ENCODE measurements at regions not wholly inside any gene's neighbourhood (a gene's known extent, or its start where the extent isn't known, plus 50 kb on each side); places are given as distances from the start of the nearest gene placed in this dataset.
"Not testable (repeated sequence)": the region's sequence is repeated elsewhere in the genome, so short reads cannot be mapped to it uniquely, and the experiment has no call there.

DNA sequence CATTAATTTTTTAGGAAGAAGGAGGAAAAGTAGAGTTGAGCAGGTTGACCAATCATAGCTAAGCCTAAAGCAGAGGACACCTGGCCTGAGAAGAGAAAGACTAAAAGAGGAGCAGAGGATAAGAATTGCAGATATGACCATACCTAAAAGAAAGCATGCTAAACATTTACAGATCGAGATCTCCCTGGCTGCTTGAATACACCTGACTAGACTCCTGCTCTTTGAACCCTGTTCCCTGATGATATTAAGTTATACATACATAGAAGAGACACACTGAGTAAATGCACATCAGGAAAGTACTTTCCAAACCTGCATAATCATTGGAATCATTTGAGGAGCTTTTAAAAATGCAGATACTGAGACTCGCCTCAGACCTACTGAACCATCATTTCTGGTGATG is 232.3 kb upstream of the ELL2 start:
- Histone ChIP-seq H3K4me1 (no peaks in the 10 kb centered on the region), H3K27ac (no peak overlapping the region), H3K4me3 (replicated peaks in 1 of 3) (no peak overlapping the region), H3K9me3 (no peaks in the 10 kb centered on the region), H3K27me3 (no peaks in the 10 kb centered on the region), H3K36me3 (no peaks in the 10 kb centered on the region)
- intact Hi-C loops (cut with DNase I), result no loop called here
- no peak for DNase-seq
- 98 to 99% methylated on average over 2 of the region's 2 CpGs for WGBS, 2 donors
- TF ChIP-seq POLR2A (IDR thresholded peaks at IDR 0.05), result no peak
- TF ChIP-seq, protein P1, sequence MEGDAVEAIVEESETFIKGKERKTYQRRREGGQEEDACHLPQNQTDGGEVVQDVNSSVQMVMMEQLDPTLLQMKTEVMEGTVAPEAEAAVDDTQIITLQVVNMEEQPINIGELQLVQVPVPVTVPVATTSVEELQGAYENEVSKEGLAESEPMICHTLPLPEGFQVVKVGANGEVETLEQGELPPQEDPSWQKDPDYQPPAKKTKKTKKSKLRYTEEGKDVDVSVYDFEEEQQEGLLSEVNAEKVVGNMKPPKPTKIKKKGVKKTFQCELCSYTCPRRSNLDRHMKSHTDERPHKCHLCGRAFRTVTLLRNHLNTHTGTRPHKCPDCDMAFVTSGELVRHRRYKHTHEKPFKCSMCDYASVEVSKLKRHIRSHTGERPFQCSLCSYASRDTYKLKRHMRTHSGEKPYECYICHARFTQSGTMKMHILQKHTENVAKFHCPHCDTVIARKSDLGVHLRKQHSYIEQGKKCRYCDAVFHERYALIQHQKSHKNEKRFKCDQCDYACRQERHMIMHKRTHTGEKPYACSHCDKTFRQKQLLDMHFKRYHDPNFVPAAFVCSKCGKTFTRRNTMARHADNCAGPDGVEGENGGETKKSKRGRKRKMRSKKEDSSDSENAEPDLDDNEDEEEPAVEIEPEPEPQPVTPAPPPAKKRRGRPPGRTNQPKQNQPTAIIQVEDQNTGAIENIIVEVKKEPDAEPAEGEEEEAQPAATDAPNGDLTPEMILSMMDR (IDR thresholded peaks at IDR 0.05), result no peak

GRCh38 chr5:96189987-96190386 is 228.3 kb upstream of the ELL2 start:
- Histone ChIP-seq H3K27me3 (no peaks in the 10 kb centered on the region), H3K4me3 (replicated peaks in 1 of 3) (no peak overlapping the region), H3K4me1 (no peaks in the 10 kb centered on the region), H3K9me3 (no peaks in the 10 kb centered on the region), H3K36me3 (no peaks in the 10 kb centered on the region), H3K27ac (no peak overlapping the region)
- intact Hi-C loops (cut with DNase I), result no loop called here
- no peak for TF ChIP-seq POLR2A (IDR thresholded peaks at IDR 0.05)
- TF ChIP-seq, protein P1 (IDR thresholded peaks at IDR 0.05), result no peak
- no peak for DNase-seq
- WGBS, 2 donors, result 88 to 100% methylated on average over 1 of the region's 1 CpG

DNA sequence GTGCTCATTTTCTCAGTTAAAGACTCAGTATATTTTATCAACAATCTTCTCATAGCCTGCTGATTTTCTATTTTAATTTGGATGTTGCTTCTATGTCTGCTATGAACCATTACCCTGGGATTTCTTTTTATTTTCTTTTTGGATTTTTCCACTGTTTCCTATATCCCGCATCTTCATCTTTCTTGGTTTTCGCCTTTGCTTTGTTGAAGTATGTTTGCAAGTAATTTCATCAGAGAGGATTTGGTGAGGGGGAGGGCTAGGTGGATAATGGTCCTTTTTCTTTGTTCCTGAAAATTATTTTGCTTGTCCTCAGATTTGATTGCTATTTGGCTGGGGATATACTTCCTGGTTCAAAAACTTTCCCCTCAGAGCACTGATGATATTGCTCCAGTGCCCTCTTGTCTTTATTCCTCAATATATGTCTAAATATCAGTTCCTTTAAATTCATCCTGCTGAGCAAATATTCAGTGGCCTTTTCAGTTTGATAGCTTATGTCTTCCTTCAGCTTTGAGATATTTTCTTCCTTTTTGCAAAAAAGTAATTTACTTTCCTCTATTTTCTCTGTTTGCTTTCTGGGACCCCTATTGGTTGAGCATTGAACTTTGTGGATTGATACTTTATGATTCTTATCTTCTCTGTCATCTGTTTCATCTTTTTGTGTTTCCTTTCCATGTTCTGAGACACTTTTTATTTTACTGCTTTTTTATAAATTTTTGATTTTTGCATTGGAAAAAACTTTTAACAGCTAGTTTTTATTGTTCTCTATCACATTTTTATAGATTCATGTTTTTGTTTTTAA is 227.6 kb upstream of the ELL2 start:
- TF ChIP-seq, protein P1 (IDR thresholded peaks at IDR 0.05), result no peak
- no peak for TF ChIP-seq POLR2A (IDR thresholded peaks at IDR 0.05)
- WGBS, 2 donors, result 88 to 97% methylated on average over 2 of the region's 2 CpGs
- Histone ChIP-seq H3K4me1 (no peaks in the 10 kb centered on the region), H3K27me3 (no peaks in the 10 kb centered on the region), H3K27ac (no peak overlapping the region), H3K36me3 (no peaks in the 10 kb centered on the region), H3K4me3 (replicated peaks in 1 of 3) (no peak overlapping the region), H3K9me3 (no peaks in the 10 kb centered on the region)
- intact Hi-C loops (cut with DNase I), result no loop called here
- DNase-seq, result no peak

GRCh38 chr5:96187309-96188027 is 225.8 kb upstream of the ELL2 start:
- Histone ChIP-seq H3K27me3 (no peaks in the 10 kb centered on the region), H3K36me3 (no peaks in the 10 kb centered on the region), H3K9me3 (no peaks in the 10 kb centered on the region), H3K4me3 (replicated peaks in 1 of 3) (no peak overlapping the region), H3K27ac (no peak overlapping the region), H3K4me1 (no peaks in the 10 kb centered on the region)
- TF ChIP-seq, protein P1 (IDR thresholded peaks at IDR 0.05), result no peak
- no peak for TF ChIP-seq POLR2A (IDR thresholded peaks at IDR 0.05)
- intact Hi-C loops (cut with DNase I), result no loop called here
- DNase-seq, result no peak
- WGBS, 2 donors, result 57% methylated on average over 5 of the region's 5 CpGs

GRCh38 chr5:96184510-96184909 is 222.9 kb upstream of the ELL2 start:
- H3K4me3 ChIP-seq (replicated peaks in 1 of 3); H3K9me3 ChIP-seq; H3K36me3 ChIP-seq; H3K27ac ChIP-seq; intact Hi-C loops (cut with DNase I); DNase-seq; H3K27me3 ChIP-seq; H3K4me1 ChIP-seq: not testable (repeated sequence)
